Hypothalamus (tissue), 51 donors: ENCODE measurements at regions not wholly inside any gene's neighbourhood (a gene's known extent, or its start where the extent isn't known, plus 50 kb on each side); places are given as distances from the start of the nearest gene placed in this dataset.
A peak's percentile ranks its signal among the peaks of the same experiment; 100 is the strongest.

Source experiments
- DNase-seq, 51 donors: peaks; one replicate each; lab custom pipeline; 2025; lab: John Stamatoyannopoulos, UW

- no peak for DNase-seq
These were observed 97.1 kb upstream of the PTPN1 start for GRCh38 chr20:50413088-50413500.

GRCh38 chr20:50415021-50415515, 95.1 kb upstream of the PTPN1 start:
- DNase-seq: peak in 6 of 51 donors; percentile 45 to 89 (median 68)

GRCh38 chr20:50415516-50416268, 94.5 kb upstream of the PTPN1 start:
- DNase-seq: peak; percentile 51 to 98 (median 94)

- DNase-seq: no peak
These were observed 93.7 kb upstream of the PTPN1 start for GRCh38 chr20:50416269-50417022.

GRCh38 chr20:50417023-50417329, 93.2 kb upstream of the PTPN1 start:
- no peak for DNase-seq

- no peak for DNase-seq
These were observed 92.5 kb upstream of the PTPN1 start for GRCh38 chr20:50417484-50418235.

GRCh38 chr20:50418890-50419642, 91.1 kb upstream of the PTPN1 start:
- no peak for DNase-seq

- no peak for DNase-seq
These were observed 89.8 kb upstream of the PTPN1 start for GRCh38 chr20:50420380-50420779.

- no peak for DNase-seq
These were observed 88.5 kb upstream of the PTPN1 start for GRCh38 chr20:50421356-50422340.

GRCh38 chr20:50423758-50424157, 86.4 kb upstream of the PTPN1 start:
- no peak for DNase-seq

GRCh38 chr20:50425076-50425475, 85.1 kb upstream of the PTPN1 start:
- DNase-seq: no peak

GRCh38 chr20:50426866-50427718, 83.1 kb upstream of the PTPN1 start:
- DNase-seq: no peak

- DNase-seq: no peak
These were observed 82.5 kb upstream of the PTPN1 start for GRCh38 chr20:50427719-50428083.

- DNase-seq: no peak
These were observed 81.9 kb upstream of the PTPN1 start for GRCh38 chr20:50428097-50428828.

GRCh38 chr20:50429412-50429811, 80.8 kb upstream of the PTPN1 start:
- no peak for DNase-seq

- no peak for DNase-seq
These were observed 79.1 kb upstream of the PTPN1 start for GRCh38 chr20:50431066-50431450.

- no peak for DNase-seq
These were observed 77.0 kb upstream of the PTPN1 start for GRCh38 chr20:50433001-50433761.
